ENCODE measurements at regions not wholly inside any gene's neighbourhood (a gene's known extent, or its start where the extent isn't known, plus 50 kb on each side); places are given as distances from the start of the nearest gene placed in this dataset.

DNA sequence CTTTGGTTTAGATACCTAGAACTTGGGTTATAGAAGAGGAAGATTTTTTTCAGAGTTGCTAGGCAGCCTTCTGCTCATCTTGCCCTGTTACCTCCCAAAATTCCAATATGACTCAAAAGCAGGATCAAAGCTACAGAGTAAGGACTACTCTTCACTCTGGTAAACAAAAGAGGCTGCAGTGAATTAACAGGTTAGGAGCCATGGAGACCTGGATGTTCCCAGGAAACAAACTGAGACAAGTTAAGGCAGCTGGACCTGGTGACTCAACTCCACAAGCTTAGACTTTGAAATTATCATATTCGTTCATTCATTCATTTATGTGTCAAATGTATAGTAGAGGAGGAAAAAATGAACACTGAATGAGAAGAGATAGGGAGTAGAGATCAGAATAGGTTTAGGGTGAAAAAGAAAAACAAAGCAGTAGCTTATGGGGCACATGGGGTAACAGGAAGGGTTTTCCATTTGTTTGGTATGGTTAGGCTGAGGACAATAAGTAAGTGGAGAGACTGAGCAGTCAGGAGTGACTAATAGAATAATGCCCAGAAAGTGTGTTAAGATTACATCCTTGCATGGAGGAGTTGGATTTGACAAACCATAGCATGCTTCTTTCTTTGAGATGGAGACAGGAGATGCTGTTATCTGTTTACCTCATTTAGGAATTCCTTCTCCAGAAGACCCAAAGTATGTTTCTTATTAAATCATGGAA, 464.0 kb upstream of the ZNF608 start:
- POLR2A ChIA-PET, result no interaction called here
- FAIRE-seq, result no peak

More for the DNA sequence above, 464.0 kb upstream of the ZNF608 start:
- Histone ChIP-seq H3K4me2 (ENCODE audit: insufficient read depth, low read length) (no peak overlapping the region), H3K4me3 (replicated peaks in 1 of 3; ENCODE audit: insufficient read depth in 1 of 3, low read depth in 1 of 3, low read length in 3 of 3) (no peak overlapping the region), H3K9ac (replicated peaks; ENCODE audit: extremely low read depth, insufficient read depth, low read length) (no peak overlapping the region), H3K9me1 (replicated peaks; ENCODE audit: control insufficient read depth, extremely low read depth, insufficient read depth, low read length) (no peaks in the 10 kb centered on the region), H3K4me1 (ENCODE audit: control insufficient read depth, extremely low read depth, insufficient read depth, low read length) (no peaks in the 10 kb centered on the region), H3K9me3 (replicated peaks; ENCODE audit: control insufficient read depth, insufficient read depth, low read length) (no peaks in the 10 kb centered on the region), H3K79me2 (ENCODE audit: control insufficient read depth, insufficient read depth, low read length) (no peaks in the 10 kb centered on the region), H3K36me3 (ENCODE audit: control insufficient read depth in 2 of 2, extremely low read depth in 1 of 2, insufficient read depth in 2 of 2, low read length in 2 of 2) (no peaks in the 10 kb centered on the region), H2AFZ (ENCODE audit: low read depth, low read length) (no peak overlapping the region), H3K27me3 (ENCODE audit: control insufficient read depth in 2 of 2, insufficient read depth in 2 of 2, low read length in 2 of 2) (no peaks in the 10 kb centered on the region), H3K27ac (ENCODE audit: insufficient read depth, low read depth, low read length) (no peak overlapping the region), H4K20me1 (replicated peaks; ENCODE audit: control insufficient read depth, extremely low read depth, insufficient read depth, low read length) (no peaks in the 10 kb centered on the region)
- TF ChIP-seq EZH2 (IDR thresholded peaks at IDR 0.05; ENCODE audit: borderline replicate concordance, low read depth, low read length, severe bottlenecking) (no peak), POLR2A (IDR thresholded peaks at IDR 0.05; ENCODE audit: low read depth, low read length) (no peak), GATA2 (IDR thresholded peaks at IDR 0.05; ENCODE audit: insufficient read depth, insufficient read length, low read depth, low read length) (no peak), FOS (IDR thresholded peaks at IDR 0.05; ENCODE audit: borderline replicate concordance, insufficient read depth, low read length) (no peak), POLR2AphosphoS5 (IDR thresholded peaks at IDR 0.05; ENCODE audit: insufficient read depth, low read depth, low read length) (no peak), JUN (IDR thresholded peaks at IDR 0.05; ENCODE audit: borderline replicate concordance, insufficient read depth, insufficient read length, low read depth) (no peak), MAX (IDR thresholded peaks at IDR 0.05; ENCODE audit: insufficient read depth, insufficient read length) (no peak), MYC (IDR thresholded peaks at IDR 0.05; ENCODE audit: low read depth, low read length) (no peak)
- TF ChIP-seq, protein P1, sequence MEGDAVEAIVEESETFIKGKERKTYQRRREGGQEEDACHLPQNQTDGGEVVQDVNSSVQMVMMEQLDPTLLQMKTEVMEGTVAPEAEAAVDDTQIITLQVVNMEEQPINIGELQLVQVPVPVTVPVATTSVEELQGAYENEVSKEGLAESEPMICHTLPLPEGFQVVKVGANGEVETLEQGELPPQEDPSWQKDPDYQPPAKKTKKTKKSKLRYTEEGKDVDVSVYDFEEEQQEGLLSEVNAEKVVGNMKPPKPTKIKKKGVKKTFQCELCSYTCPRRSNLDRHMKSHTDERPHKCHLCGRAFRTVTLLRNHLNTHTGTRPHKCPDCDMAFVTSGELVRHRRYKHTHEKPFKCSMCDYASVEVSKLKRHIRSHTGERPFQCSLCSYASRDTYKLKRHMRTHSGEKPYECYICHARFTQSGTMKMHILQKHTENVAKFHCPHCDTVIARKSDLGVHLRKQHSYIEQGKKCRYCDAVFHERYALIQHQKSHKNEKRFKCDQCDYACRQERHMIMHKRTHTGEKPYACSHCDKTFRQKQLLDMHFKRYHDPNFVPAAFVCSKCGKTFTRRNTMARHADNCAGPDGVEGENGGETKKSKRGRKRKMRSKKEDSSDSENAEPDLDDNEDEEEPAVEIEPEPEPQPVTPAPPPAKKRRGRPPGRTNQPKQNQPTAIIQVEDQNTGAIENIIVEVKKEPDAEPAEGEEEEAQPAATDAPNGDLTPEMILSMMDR (IDR thresholded peaks at IDR 0.05; ENCODE audit: extremely low read depth in 1 of 2, insufficient read depth in 1 of 2, low read depth in 1 of 2, low read length in 2 of 2), result no peak
- DNase-seq (ENCODE audit: low read depth, low spot score), result no peak
- CTCF ChIA-PET, result interaction anchor here (0.9 kb wide), 1 partner anchor 12 kb away, joined by 3 read pairs; no protein-coding TSS in a partner anchor
- no TSS peak for BruUV-seq (replicated peaks)
- dilution Hi-C loops (cut with MboI; ENCODE audit: extremely low pct_ligation_motif_present, low sequenced_read_pairs), result no loop called here
- intact Hi-C loops (cut with micrococcal nuclease), result no loop called here

Measured in endothelial cell of umbilical vein (primary cell).